B cell (primary cell): ENCODE measurements at regions not wholly inside any gene's neighbourhood (a gene's known extent, or its start where the extent isn't known, plus 50 kb on each side); places are given as distances from the start of the nearest gene placed in this dataset.

Experiments
- ATAC-seq: fragments of 200-7000 bp; cut with Tn5 transposase; one replicate; pipeline ENCODE4 v1.10.0; 2021; ENCODE audit warnings: low read depth, mild to moderate bottlenecking, moderate number of reproducible peaks, moderate library complexity
- CTCF ChIA-PET: fragments of 350-600 bp; sonication (Branson Sonifier 250); formaldehyde crosslinking; loops from one replicate; lab custom pipeline; 2021; ENCODE audit warnings: antibody characterized with exemption, inconsistent platforms; lab: Charles Lee
- POLR2A ChIA-PET: fragments of 350-600 bp; sonication (Branson Sonifier 250); formaldehyde crosslinking; loops from one replicate; lab custom pipeline; 2021; ENCODE audit warnings: antibody characterized with exemption; lab: Charles Lee
- DNase-seq: peaks from one replicate; pipeline ENCODE4 v3.0.0; 2013
- H2AFZ ChIP-seq: 2 replicates; pipeline ENCODE4 v1.6.1; 2012; ENCODE audit warnings: mild to moderate bottlenecking, low read depth, low read length; ENCODE audit not compliant: insufficient read depth, poor library complexity, severe bottlenecking
- H3K27ac ChIP-seq, 2 donors: 1 replicate in 1 of 2; 2 replicates in 1 of 2; pipeline ENCODE4 v1.5.1; 2012 to 2013; ENCODE audit warnings: low read length in 2 of 2, mild to moderate bottlenecking in 2 of 2, moderate library complexity in 1 of 2
- H3K27me3 ChIP-seq, 4 experiments: fragments of 200-600 bp in 1 of 4; sonication (generic) in 1 of 4; replicated peaks in 1 of 4; 1 replicate in 2 of 4; 2 replicates in 2 of 4; pipeline versions ENCODE4 v1.6.1 to v1.7.0; 2013 to 2016; ENCODE audit warnings: low read length in 3 of 4, mild to moderate bottlenecking in 2 of 4, mixed read lengths in 1 of 4, moderate library complexity in 1 of 4; ENCODE audit not compliant: insufficient read depth in 4 of 4, control insufficient read depth in 3 of 4; ENCODE audit errors: control extremely low read depth in 1 of 4
- H3K36me3 ChIP-seq, 2 experiments: replicated peaks in 1 of 2; 1 replicate in 1 of 2; 2 replicates in 1 of 2; pipeline versions ENCODE4 v1.6.1 to v1.7.1; 2013; ENCODE audit warnings: low read length in 1 of 2; ENCODE audit not compliant: insufficient read depth in 2 of 2, control insufficient read depth in 1 of 2; ENCODE audit errors: control extremely low read depth in 1 of 2, extremely low read depth in 1 of 2
- H3K4me1 ChIP-seq, 2 donors: fragments of 200-600 bp in 1 of 2; sonication (generic) in 1 of 2; 1 replicate in 1 of 2; 2 replicates in 1 of 2; pipeline versions ENCODE4 v1.5.1 to v1.6.1; 2013 to 2017; ENCODE audit warnings: low read length in 2 of 2; ENCODE audit not compliant: control insufficient read depth in 2 of 2, insufficient read depth in 2 of 2
- H3K4me2 ChIP-seq: replicated peaks from 2 replicates; pipeline ENCODE3; 2012; ENCODE audit warnings: mild to moderate bottlenecking, low read depth, low read length; ENCODE audit not compliant: poor library complexity, severe bottlenecking
- H3K4me3 ChIP-seq, 5 experiments: fragments of 200-600 bp in 1 of 5; sonication (generic) in 1 of 5; 1 replicate in 3 of 5; 2 replicates in 2 of 5; pipeline versions ENCODE4 v1.5.1 to v1.7.0; 2011 to 2016; ENCODE audit warnings: low read length in 4 of 5, mild to moderate bottlenecking in 4 of 5, low read depth in 2 of 5, control low read depth in 1 of 5, moderate library complexity in 1 of 5; ENCODE audit not compliant: insufficient read depth in 1 of 5; ENCODE audit errors: control extremely low read depth in 1 of 5, extremely low read depth in 1 of 5
- H3K79me2 ChIP-seq: fragments of 200-600 bp; sonication (generic); one replicate; pipeline ENCODE4 v1.6.0; 2016; ENCODE audit warnings: low read length; ENCODE audit not compliant: control insufficient read depth, insufficient read depth
- H3K9ac ChIP-seq: fragments of 200-600 bp; sonication (generic); 2 replicates; pipeline ENCODE4 v1.6.1; 2017; ENCODE audit warnings: mild to moderate bottlenecking, low read length, moderate library complexity
- H3K9me3 ChIP-seq, 3 donors: one replicate each; pipeline versions ENCODE4 v1.6.1 to v1.7.1; 2013; ENCODE audit warnings: low read length in 2 of 3; ENCODE audit not compliant: control insufficient read depth in 2 of 3, insufficient read depth in 1 of 3; ENCODE audit errors: control extremely low read depth in 1 of 3
- H4K20me1 ChIP-seq: 2 replicates; pipeline ENCODE4 v1.6.0; 2012; ENCODE audit warnings: mild to moderate bottlenecking, low read length; ENCODE audit not compliant: insufficient read depth, control insufficient read depth, poor library complexity, severe bottlenecking
- H3K27ac Mint-ChIP-seq: one replicate; pipeline ENCODE4 v1.8.0; 2021; ENCODE audit warnings: mixed read lengths
- H3K27me3 Mint-ChIP-seq: one replicate; pipeline ENCODE4 v1.8.0; 2021; ENCODE audit warnings: mixed read lengths
- H3K4me1 Mint-ChIP-seq: one replicate; pipeline ENCODE4 v1.8.0; 2021; ENCODE audit warnings: mixed read lengths
- H3K4me3 Mint-ChIP-seq: one replicate; pipeline ENCODE4 v1.8.0; 2021; ENCODE audit warnings: mixed read lengths
- H3K9me3 Mint-ChIP-seq: one replicate; pipeline ENCODE4 v1.8.0; 2022; ENCODE audit warnings: mixed read lengths; ENCODE audit not compliant: insufficient read depth
- EZH2 ChIP-seq: IDR thresholded peaks from 2 replicates; pipeline ENCODE4 v1.6.1; 2012; ENCODE audit warnings: borderline replicate concordance, low read depth, mild to moderate bottlenecking, moderate library complexity, low read length; ENCODE audit not compliant: insufficient read depth, poor library complexity, severe bottlenecking
- WGBS: methylation state at CpG from one replicate; pipeline ENCODE4 v1.1.5; 2013; ENCODE audit warnings: missing lambda C conversion rate; ENCODE audit not compliant: insufficient coverage; 5-methylcytosine and 5-hydroxymethylcytosine counted together
- intact Hi-C: fragments of 100-400 bp; cut with micrococcal nuclease; formaldehyde crosslinking; loops from one replicate; pipeline ENCODE4 v1.10.0; 2022
- TF ChIP-seq, protein P1 (sequence below): fragments of 200-600 bp; IDR thresholded peaks from one replicate; pipeline ENCODE4 v1.8.0; 2022; ENCODE audit warnings: antibody characterized with exemption, mild to moderate bottlenecking

DNA sequence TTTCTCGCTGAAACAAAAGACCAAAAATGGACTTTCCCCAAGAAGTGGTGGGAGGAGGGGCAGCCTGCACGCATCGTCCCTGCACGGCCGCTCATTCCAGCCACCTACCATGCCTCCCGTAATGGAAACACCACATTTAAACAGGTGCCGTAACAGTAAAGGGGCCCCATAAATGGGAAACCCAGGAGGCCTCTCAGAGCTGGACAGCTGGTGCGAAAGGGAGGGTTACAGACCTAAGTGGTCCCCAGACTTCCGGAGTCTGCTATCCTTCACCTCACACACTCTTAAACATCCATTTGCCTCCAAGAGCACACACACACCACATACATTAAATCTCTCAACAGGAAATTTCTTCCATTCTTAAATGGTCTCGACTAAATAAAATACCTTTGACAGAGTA is 120.7 kb upstream of the SOD1 start:
- no peak for TF ChIP-seq EZH2
- TF ChIP-seq, protein P1, sequence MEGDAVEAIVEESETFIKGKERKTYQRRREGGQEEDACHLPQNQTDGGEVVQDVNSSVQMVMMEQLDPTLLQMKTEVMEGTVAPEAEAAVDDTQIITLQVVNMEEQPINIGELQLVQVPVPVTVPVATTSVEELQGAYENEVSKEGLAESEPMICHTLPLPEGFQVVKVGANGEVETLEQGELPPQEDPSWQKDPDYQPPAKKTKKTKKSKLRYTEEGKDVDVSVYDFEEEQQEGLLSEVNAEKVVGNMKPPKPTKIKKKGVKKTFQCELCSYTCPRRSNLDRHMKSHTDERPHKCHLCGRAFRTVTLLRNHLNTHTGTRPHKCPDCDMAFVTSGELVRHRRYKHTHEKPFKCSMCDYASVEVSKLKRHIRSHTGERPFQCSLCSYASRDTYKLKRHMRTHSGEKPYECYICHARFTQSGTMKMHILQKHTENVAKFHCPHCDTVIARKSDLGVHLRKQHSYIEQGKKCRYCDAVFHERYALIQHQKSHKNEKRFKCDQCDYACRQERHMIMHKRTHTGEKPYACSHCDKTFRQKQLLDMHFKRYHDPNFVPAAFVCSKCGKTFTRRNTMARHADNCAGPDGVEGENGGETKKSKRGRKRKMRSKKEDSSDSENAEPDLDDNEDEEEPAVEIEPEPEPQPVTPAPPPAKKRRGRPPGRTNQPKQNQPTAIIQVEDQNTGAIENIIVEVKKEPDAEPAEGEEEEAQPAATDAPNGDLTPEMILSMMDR, result no peak
- Histone ChIP-seq H3K36me3 (no peaks in the 10 kb centered on the region), H3K4me1 (no peaks in the 10 kb centered on the region), H3K4me3 (no peak overlapping the region), H3K27me3 (no peaks in the 10 kb centered on the region), H3K27ac (no peak overlapping the region), H2AFZ (no peak overlapping the region), H3K9ac (no peak overlapping the region), H3K4me2 (no peak overlapping the region), H4K20me1 (no peaks in the 10 kb centered on the region), H3K79me2 (no peaks in the 10 kb centered on the region), H3K9me3 (no peaks in the 10 kb centered on the region)
- ATAC-seq (no peak), DNase-seq (no peak)
- Mint-ChIP-seq H3K27me3 (no peaks in the 10 kb centered on the region), H3K4me1 (no peaks in the 10 kb centered on the region), H3K9me3 (no peaks in the 10 kb centered on the region), H3K4me3 (no peak overlapping the region), H3K27ac (no peak overlapping the region)
- CTCF ChIA-PET, result no interaction called here
- POLR2A ChIA-PET, result no interaction called here
- 70% methylated on average over 5 of the region's 10 CpGs for WGBS
- intact Hi-C loops, result no loop called here

DNA sequence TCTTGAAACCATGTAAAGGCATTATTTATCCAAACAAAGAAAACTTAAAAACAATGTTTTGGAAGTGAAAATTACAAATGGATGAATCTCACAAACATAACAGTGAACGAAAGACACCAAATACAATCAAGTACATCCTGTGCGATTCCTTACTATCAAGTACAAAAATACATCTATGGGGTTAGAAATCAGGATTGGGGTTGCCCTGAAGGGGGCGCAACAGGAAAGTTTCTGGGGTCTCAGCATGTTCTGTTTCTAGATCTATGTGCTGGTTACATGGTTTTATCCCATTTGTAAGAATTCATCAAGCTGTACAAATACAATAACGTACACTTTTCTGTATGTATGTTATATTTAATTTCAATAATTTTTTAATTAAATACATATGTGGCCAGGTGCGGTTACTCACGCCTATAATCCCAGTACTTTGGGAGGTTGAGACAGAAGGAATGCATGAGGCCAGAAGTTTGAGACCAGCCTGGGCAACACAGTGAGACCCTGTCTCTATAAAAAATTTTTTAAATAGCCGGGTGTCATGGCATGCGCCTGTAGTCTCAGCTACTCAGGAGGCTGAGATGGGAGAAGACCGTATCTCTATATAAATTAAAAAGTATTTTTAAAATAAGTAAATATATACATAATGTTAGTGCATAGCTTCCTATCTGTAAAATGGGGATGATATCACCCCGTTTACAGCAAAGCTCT is 121.5 kb upstream of the SOD1 start:
- no peak overlapping the region for H3K27ac Mint-ChIP-seq
- intact Hi-C loops, result no loop called here
- Histone ChIP-seq H4K20me1 (no peaks in the 10 kb centered on the region), H3K79me2 (no peaks in the 10 kb centered on the region), H3K4me3 (no peak overlapping the region), H3K9me3 (no peaks in the 10 kb centered on the region), H3K27ac (no peak overlapping the region), H3K36me3 (no peaks in the 10 kb centered on the region), H2AFZ (no peak overlapping the region), H3K4me2 (no peak overlapping the region), H3K9ac (no peak overlapping the region), H3K4me1 (no peaks in the 10 kb centered on the region), H3K27me3 (no peaks in the 10 kb centered on the region)
- DNase-seq (no peak), ATAC-seq (no peak)
- ChIA-PET CTCF (no interaction called here), POLR2A (no interaction called here)
- no peaks in the 10 kb centered on the region for H3K9me3 Mint-ChIP-seq
- no peak overlapping the region for H3K4me3 Mint-ChIP-seq
- H3K27me3 Mint-ChIP-seq, result no peaks in the 10 kb centered on the region
- no CpG with 5 or more reads among the region's 10 CpGs for WGBS
- TF ChIP-seq, protein P1, result no peak
- TF ChIP-seq EZH2, result no peak
- H3K4me1 Mint-ChIP-seq, result no peaks in the 10 kb centered on the region
